NCI-H2196 treated with DMSO at 0.1 percent for 48 hours (cell line): ENCODE measurements at regions not wholly inside any gene's neighbourhood (a gene's known extent, or its start where the extent isn't known, plus 50 kb on each side); places are given as distances from the start of the nearest gene placed in this dataset.

Source experiments
- DNase-seq: peaks from one replicate; lab custom pipeline; 2025; ENCODE audit not compliant: unreplicated experiment; lab: John Stamatoyannopoulos, UW

- DNase-seq = no peak
Observed at GRCh38 chr11:59302991-59303390, 55.7 kb upstream of the OR5AN1 start.

GRCh38 chr11:59295435-59295834, 63.3 kb upstream of the OR5AN1 start:
- no peak for DNase-seq

GRCh38 chr11:59292611-59293010, 66.1 kb upstream of the OR5AN1 start:
- no peak for DNase-seq

- no peak for DNase-seq
Observed at GRCh38 chr11:59291228-59291627, 67.5 kb upstream of the OR5AN1 start.

- no peak for DNase-seq
Observed at GRCh38 chr11:59289356-59290181, 69.1 kb upstream of the OR5AN1 start.

GRCh38 chr11:59285716-59286260, 72.9 kb upstream of the OR5AN1 start:
- DNase-seq = no peak

- DNase-seq = no peak
Observed at GRCh38 chr11:59284773-59285129, 72.0 kb upstream of the MPEG1 start.

GRCh38 chr11:59283825-59284772, 71.4 kb upstream of the MPEG1 start:
- DNase-seq = peak; percentile 24

GRCh38 chr11:59283311-59283710, 70.6 kb upstream of the MPEG1 start:
- DNase-seq = no peak

GRCh38 chr11:59281177-59281576, 68.5 kb upstream of the MPEG1 start:
- no peak for DNase-seq

GRCh38 chr11:59273373-59273841, 60.7 kb upstream of the MPEG1 start:
- DNase-seq = no peak

GRCh38 chr11:59272771-59273372, 60.1 kb upstream of the MPEG1 start:
- DNase-seq = no peak

GRCh38 chr11:59271811-59272327, 59.1 kb upstream of the MPEG1 start:
- no peak for DNase-seq

GRCh38 chr11:59271247-59271755, 58.6 kb upstream of the MPEG1 start:
- DNase-seq = no peak

GRCh38 chr11:59267736-59268475, 55.2 kb upstream of the MPEG1 start:
- no peak for DNase-seq

GRCh38 chr11:59267196-59267595, 54.5 kb upstream of the MPEG1 start:
- DNase-seq = no peak

- no peak for DNase-seq
Observed at GRCh38 chr11:59266491-59266890, 53.8 kb upstream of the MPEG1 start.

GRCh38 chr11:59265735-59266134, 53.0 kb upstream of the MPEG1 start:
- no peak for DNase-seq

- DNase-seq = no peak
Observed at GRCh38 chr11:59264736-59265135, 52.0 kb upstream of the MPEG1 start.
